ENCODE measurements at regions not wholly inside any gene's neighbourhood (a gene's known extent, or its start where the extent isn't known, plus 50 kb on each side); places are given as distances from the start of the nearest gene placed in this dataset.

GRCh38 chr3:117003501-117003900, 293.9 kb downstream of the TUSC7 start:
- TF ChIP-seq, protein P1, sequence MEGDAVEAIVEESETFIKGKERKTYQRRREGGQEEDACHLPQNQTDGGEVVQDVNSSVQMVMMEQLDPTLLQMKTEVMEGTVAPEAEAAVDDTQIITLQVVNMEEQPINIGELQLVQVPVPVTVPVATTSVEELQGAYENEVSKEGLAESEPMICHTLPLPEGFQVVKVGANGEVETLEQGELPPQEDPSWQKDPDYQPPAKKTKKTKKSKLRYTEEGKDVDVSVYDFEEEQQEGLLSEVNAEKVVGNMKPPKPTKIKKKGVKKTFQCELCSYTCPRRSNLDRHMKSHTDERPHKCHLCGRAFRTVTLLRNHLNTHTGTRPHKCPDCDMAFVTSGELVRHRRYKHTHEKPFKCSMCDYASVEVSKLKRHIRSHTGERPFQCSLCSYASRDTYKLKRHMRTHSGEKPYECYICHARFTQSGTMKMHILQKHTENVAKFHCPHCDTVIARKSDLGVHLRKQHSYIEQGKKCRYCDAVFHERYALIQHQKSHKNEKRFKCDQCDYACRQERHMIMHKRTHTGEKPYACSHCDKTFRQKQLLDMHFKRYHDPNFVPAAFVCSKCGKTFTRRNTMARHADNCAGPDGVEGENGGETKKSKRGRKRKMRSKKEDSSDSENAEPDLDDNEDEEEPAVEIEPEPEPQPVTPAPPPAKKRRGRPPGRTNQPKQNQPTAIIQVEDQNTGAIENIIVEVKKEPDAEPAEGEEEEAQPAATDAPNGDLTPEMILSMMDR (IDR thresholded peaks at IDR 0.05 in 2 of 3, conservative IDR thresholded peaks at IDR 0.05 in 1 of 3; ENCODE audit: insufficient read depth in 2 of 3, low read depth in 1 of 3, low read length in 3 of 3): no peak
- TF ChIP-seq ZNF212 (CRISPR knock-in tag; IDR thresholded peaks at IDR 0.05) (no peak), JUNB (CRISPR knock-in tag; conservative IDR thresholded peaks at IDR 0.05) (no peak), ZNF175 (CRISPR knock-in tag; IDR thresholded peaks at IDR 0.05; ENCODE audit: low read depth) (no peak), SMAD1 (IDR thresholded peaks at IDR 0.05; ENCODE audit: low read depth, low read length, partially characterized antibody) (no peak), POU5F1 (IDR thresholded peaks at IDR 0.05; ENCODE audit: borderline replicate concordance, low read depth, low read length, partially characterized antibody) (no peak), CREB5 (CRISPR knock-in tag; IDR thresholded peaks at IDR 0.05) (no peak), POLR2AphosphoS5 (IDR thresholded peaks at IDR 0.05; ENCODE audit: control insufficient read depth, insufficient read depth, low read depth, low read length) (no peak), NFXL1 (CRISPR knock-in tag; IDR thresholded peaks at IDR 0.05) (no peak), ZC3H11A (IDR thresholded peaks at IDR 0.05; ENCODE audit: low read depth, low read length) (no peak), GATAD2B (IDR thresholded peaks at IDR 0.05; ENCODE audit: borderline replicate concordance) (no peak), CEBPB (tag; IDR thresholded peaks at IDR 0.05) (no peak)
- TF ChIP-seq, protein P2, sequence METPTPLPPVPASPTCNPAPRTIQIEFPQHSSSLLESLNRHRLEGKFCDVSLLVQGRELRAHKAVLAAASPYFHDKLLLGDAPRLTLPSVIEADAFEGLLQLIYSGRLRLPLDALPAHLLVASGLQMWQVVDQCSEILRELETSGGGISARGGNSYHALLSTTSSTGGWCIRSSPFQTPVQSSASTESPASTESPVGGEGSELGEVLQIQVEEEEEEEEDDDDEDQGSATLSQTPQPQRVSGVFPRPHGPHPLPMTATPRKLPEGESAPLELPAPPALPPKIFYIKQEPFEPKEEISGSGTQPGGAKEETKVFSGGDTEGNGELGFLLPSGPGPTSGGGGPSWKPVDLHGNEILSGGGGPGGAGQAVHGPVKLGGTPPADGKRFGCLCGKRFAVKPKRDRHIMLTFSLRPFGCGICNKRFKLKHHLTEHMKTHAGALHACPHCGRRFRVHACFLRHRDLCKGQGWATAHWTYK (CRISPR knock-in tag; IDR thresholded peaks at IDR 0.05): no peak

Data from K562 (cell line).